Hepatocyte (in vitro differentiated cells): ENCODE measurements at regions not wholly inside any gene's neighbourhood (a gene's known extent, or its start where the extent isn't known, plus 50 kb on each side); places are given as distances from the start of the nearest gene placed in this dataset.

Experiments used
- CTCF ChIP-seq: fragments of 200-600 bp; sonication (generic); IDR thresholded peaks from 2 replicates; pipeline ENCODE4 v1.5.1; 2016; ENCODE audit warnings: antibody characterized with exemption, mild to moderate bottlenecking; ENCODE audit not compliant: poor library complexity
- EZH2 ChIP-seq: fragments of 200-600 bp; sonication (generic); IDR thresholded peaks from 2 replicates; pipeline ENCODE4 v1.6.1; 2016; ENCODE audit warnings: antibody characterized with exemption, mild to moderate bottlenecking, borderline replicate concordance
- EZH2phosphoT487 ChIP-seq: fragments of 200-600 bp; sonication (generic); IDR thresholded peaks from one replicate; pipeline ENCODE4 v1.6.1; 2018; ENCODE audit warnings: antibody characterized with exemption, mild to moderate bottlenecking, low read depth, moderate library complexity; ENCODE audit not compliant: unreplicated experiment, severe bottlenecking

DNA sequence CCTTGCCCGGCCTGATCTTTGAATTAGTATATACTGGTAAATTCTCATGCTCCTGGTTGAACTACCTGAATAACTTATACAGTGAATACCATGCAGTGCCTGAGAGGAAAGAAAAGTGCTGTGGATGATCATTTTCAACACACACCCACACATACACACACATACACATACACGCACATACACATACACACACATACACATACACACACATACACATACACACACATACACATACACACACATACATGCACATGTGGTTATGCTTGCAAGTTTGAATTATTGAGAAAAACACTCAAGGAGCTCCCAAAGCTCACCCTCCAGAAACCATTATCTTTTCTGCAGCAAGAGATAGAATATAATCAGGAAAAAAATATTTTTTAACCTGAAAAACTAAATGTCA is 366.9 kb upstream of the RASGEF1B start:
- TF ChIP-seq CTCF, result no peak
- no peak for TF ChIP-seq EZH2
- no peak for TF ChIP-seq EZH2phosphoT487
